ENCODE measurements at regions not wholly inside any gene's neighbourhood (a gene's known extent, or its start where the extent isn't known, plus 50 kb on each side); places are given as distances from the start of the nearest gene placed in this dataset.

DNA sequence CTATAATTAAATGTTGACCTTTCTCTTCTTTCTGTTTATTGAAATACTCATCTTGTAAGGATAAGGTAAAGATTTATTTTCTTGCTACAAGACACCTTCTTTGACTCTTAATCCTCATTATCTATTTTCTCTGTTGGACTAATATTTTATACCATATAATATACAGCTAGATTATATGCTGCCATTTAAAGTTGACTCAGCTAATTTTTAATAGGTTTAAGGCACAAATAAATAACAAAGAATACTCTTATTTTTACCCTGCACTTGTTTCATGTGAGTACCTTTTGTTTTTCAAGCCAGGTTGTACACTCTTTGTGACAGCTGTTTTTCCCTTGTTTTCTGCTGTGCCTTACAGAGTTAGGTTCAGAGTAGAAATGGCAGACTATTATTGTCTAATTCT, 83.9 kb upstream of the ASCC3 start:
- TF ChIP-seq, protein P1, sequence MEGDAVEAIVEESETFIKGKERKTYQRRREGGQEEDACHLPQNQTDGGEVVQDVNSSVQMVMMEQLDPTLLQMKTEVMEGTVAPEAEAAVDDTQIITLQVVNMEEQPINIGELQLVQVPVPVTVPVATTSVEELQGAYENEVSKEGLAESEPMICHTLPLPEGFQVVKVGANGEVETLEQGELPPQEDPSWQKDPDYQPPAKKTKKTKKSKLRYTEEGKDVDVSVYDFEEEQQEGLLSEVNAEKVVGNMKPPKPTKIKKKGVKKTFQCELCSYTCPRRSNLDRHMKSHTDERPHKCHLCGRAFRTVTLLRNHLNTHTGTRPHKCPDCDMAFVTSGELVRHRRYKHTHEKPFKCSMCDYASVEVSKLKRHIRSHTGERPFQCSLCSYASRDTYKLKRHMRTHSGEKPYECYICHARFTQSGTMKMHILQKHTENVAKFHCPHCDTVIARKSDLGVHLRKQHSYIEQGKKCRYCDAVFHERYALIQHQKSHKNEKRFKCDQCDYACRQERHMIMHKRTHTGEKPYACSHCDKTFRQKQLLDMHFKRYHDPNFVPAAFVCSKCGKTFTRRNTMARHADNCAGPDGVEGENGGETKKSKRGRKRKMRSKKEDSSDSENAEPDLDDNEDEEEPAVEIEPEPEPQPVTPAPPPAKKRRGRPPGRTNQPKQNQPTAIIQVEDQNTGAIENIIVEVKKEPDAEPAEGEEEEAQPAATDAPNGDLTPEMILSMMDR (IDR thresholded peaks at IDR 0.05), result no peak
- TF ChIP-seq POLR2A (IDR thresholded peaks at IDR 0.05), result no peak
